K562 (cell line): ENCODE measurements at regions not wholly inside any gene's neighbourhood (a gene's known extent, or its start where the extent isn't known, plus 50 kb on each side); places are given as distances from the start of the nearest gene placed in this dataset.

Experiments used
- CEBPB ChIP-seq: fragments of 450-650 bp; IDR thresholded peaks from 2 replicates; pipeline ENCODE4 v1.6.1; 2016; ENCODE audit warnings: missing genetic modification characterization, missing compliant biosample characterization
- ELF4 ChIP-seq: fragments of 450-650 bp; formaldehyde crosslinking; IDR thresholded peaks from 2 replicates; pipeline ENCODE4 v1.4.0; 2022; ENCODE audit warnings: missing genetic modification characterization
- HDAC2 ChIP-seq: fragments of 450-650 bp; IDR thresholded peaks from 2 replicates; pipeline ENCODE4 v1.6.1; 2016; ENCODE audit warnings: mild to moderate bottlenecking
- MYC ChIP-seq, 2 experiments: fragments of 250-450 bp in 1 of 2; sonication (Bioruptor Pico) in 1 of 2; IDR thresholded peaks; 2 replicates each; pipeline versions ENCODE4 v1.5.1 to v1.6.1; 2012 to 2021; ENCODE audit warnings: low read depth in 2 of 2, borderline replicate concordance in 1 of 2, improper control_type of control experiment in 1 of 2, low read length in 1 of 2, mild to moderate bottlenecking in 1 of 2, moderate library complexity in 1 of 2
- POLR2A ChIP-seq: fragments of 450-650 bp; conservative IDR thresholded peaks from 2 replicates; pipeline ENCODE4 v1.6.1; 2016
- POLR2AphosphoS5 ChIP-seq: IDR thresholded peaks from 2 replicates; pipeline ENCODE4 v1.6.1; 2011; ENCODE audit warnings: mild to moderate bottlenecking, low read depth, low read length, moderate library complexity; ENCODE audit not compliant: control insufficient read depth, insufficient read depth
- POLR3A ChIP-seq: IDR thresholded peaks from 2 replicates; pipeline ENCODE4 v1.6.1; 2011; ENCODE audit warnings: borderline replicate concordance, mild to moderate bottlenecking, moderate library complexity; ENCODE audit not compliant: insufficient read length, insufficient read depth; ENCODE audit errors: extremely low read depth
- RFX5 ChIP-seq: IDR thresholded peaks from 2 replicates; pipeline ENCODE4 v1.6.1; 2011; ENCODE audit warnings: low read depth, mild to moderate bottlenecking, improper control_type of control experiment, low read length
- SMARCA5 ChIP-seq: fragments of 450-650 bp; IDR thresholded peaks from 2 replicates; pipeline ENCODE4 v1.6.1; 2016
- ZC3H11A ChIP-seq: IDR thresholded peaks from 2 replicates; pipeline ENCODE4 v1.6.1; 2012; ENCODE audit warnings: low read depth, low read length, improper control_type of control experiment
- ZNF274 ChIP-seq: IDR thresholded peaks from 2 replicates; pipeline ENCODE4 v1.6.1; 2011; ENCODE audit warnings: low read depth, mild to moderate bottlenecking, low read length, moderate library complexity, borderline replicate concordance
- TF ChIP-seq, protein P1 (sequence below), 3 experiments: IDR thresholded peaks in 2 of 3; conservative IDR thresholded peaks in 1 of 3; 2 replicates each; pipeline ENCODE4 v1.5.1; 2011 to 2012; ENCODE audit warnings: low read length in 3 of 3, mild to moderate bottlenecking in 3 of 3, control low read depth in 2 of 3, improper control_type of control experiment in 1 of 3, inconsistent platforms in 1 of 3, low read depth in 1 of 3, mixed read lengths in 1 of 3, moderate library complexity in 1 of 3; ENCODE audit not compliant: insufficient read depth in 2 of 3
- TF ChIP-seq, protein P2 (sequence below): fragments of 250-450 bp; sonication (Bioruptor Pico); IDR thresholded peaks from 2 replicates; pipeline ENCODE4 v1.5.0; 2021; ENCODE audit warnings: mild to moderate bottlenecking, moderate library complexity
- TF ChIP-seq, protein P3 (sequence below): fragments of 250-450 bp; sonication (Bioruptor Pico); IDR thresholded peaks from 2 replicates; pipeline ENCODE4 v1.4.0; 2020; ENCODE audit warnings: mild to moderate bottlenecking, moderate library complexity

DNA sequence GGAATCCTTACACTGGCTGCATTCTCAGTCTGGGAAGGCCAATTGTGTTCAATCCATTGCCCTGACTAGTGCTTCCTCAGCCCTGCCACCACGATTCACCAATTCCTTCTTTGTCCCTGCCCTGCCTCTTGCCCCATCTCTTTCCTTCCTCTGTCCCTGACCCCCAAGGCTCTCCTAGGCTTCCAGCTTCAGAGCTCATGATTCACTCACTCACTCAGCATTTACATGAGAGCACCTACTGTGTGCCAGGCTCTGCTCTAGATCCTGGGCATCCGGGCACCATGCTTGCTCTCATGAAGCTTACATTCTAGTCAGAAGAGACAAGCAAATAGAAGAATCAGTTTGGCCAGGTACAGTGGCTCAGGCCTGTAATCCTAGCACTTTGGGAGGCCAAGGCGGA lies 489.5 kb upstream of the JARID2 start:
- no peak for TF ChIP-seq POLR2A
- TF ChIP-seq RFX5: no peak
- no peak for TF ChIP-seq ELF4 (CRISPR knock-in tag)
- TF ChIP-seq POLR3A: no peak
- TF ChIP-seq ZC3H11A: no peak
- no peak for TF ChIP-seq SMARCA5
- TF ChIP-seq, protein P1, sequence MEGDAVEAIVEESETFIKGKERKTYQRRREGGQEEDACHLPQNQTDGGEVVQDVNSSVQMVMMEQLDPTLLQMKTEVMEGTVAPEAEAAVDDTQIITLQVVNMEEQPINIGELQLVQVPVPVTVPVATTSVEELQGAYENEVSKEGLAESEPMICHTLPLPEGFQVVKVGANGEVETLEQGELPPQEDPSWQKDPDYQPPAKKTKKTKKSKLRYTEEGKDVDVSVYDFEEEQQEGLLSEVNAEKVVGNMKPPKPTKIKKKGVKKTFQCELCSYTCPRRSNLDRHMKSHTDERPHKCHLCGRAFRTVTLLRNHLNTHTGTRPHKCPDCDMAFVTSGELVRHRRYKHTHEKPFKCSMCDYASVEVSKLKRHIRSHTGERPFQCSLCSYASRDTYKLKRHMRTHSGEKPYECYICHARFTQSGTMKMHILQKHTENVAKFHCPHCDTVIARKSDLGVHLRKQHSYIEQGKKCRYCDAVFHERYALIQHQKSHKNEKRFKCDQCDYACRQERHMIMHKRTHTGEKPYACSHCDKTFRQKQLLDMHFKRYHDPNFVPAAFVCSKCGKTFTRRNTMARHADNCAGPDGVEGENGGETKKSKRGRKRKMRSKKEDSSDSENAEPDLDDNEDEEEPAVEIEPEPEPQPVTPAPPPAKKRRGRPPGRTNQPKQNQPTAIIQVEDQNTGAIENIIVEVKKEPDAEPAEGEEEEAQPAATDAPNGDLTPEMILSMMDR (IDR thresholded peaks at IDR 0.05 in 2 of 3, conservative IDR thresholded peaks at IDR 0.05 in 1 of 3; ENCODE audit: insufficient read depth in 2 of 3, low read depth in 1 of 3, low read length in 3 of 3): no peak
- TF ChIP-seq POLR2AphosphoS5: no peak
- TF ChIP-seq ZNF274: no peak
- TF ChIP-seq, protein P2, sequence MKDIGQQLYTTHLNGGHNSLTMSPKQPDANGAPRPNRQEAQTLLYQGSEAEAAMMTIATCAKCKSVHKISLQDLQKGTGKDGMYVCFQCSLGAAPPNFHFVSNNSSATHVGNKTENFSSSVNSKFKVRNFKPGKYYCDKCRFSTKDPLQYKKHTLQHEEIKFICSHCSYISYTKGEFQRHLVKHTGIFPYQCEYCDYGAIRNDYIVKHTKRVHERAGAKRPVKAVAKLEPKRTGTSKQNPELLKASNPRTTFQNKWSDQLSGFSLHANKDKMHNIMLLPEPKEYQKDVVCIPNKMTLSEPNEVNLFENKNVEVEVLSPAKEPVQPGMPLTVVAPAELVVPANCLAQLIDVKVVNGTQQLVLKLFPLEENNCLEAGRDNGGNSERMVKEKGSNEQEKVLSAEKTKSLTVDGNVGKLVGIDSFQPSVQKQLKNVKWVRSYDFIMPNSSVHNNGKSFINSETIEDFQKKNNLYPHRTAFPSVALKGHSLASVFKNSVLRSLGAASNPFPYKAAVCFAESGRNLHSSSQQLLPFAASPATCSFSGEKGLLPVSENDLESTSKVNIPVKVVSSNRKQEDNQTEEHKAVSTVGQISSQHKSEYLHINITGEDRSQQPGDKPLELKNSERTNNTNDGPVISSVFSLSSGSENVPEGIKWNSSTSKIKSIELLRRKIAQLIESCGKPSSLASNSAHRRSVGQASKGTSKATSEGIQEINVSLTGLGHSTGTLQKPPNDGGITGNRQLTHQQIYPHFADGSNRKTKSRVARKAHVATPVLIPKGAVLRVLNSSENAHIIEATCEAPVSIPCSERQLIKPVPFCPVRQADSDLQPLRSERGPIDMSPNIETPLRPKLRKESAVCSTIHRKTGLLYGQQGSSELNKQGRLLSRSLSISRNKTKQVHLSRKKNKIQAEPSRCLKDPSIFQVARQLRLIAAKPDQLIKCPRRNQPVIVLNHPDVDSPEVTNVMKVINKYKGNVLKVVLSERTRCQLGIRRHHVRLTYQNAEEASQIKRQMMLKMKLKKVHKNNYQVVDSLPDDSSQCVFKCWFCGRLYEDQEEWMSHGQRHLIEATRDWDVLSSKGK: no peak
- TF ChIP-seq HDAC2: no peak
- TF ChIP-seq CEBPB (tag): no peak
- TF ChIP-seq, protein P3, sequence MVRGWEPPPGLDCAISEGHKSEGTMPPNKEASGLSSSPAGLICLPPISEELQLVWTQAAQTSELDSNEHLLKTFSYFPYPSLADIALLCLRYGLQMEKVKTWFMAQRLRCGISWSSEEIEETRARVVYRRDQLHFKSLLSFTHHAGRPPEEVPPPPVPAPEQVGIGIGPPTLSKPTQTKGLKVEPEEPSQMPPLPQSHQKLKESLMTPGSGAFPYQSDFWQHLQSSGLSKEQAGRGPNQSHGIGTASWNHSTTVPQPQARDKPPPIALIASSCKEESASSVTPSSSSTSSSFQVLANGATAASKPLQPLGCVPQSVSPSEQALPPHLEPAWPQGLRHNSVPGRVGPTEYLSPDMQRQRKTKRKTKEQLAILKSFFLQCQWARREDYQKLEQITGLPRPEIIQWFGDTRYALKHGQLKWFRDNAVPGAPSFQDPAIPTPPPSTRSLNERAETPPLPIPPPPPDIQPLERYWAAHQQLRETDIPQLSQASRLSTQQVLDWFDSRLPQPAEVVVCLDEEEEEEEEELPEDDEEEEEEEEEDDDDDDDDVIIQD (CRISPR knock-in tag): no peak
- no peak for TF ChIP-seq MYC (IDR thresholded peaks at IDR 0.05; ENCODE audit: low read depth, low read length)
- TF ChIP-seq MYC (CRISPR knock-in tag; IDR thresholded peaks at IDR 0.05; ENCODE audit: borderline replicate concordance, low read depth): no peak
